ENCODE measurements at regions not wholly inside any gene's neighbourhood (a gene's known extent, or its start where the extent isn't known, plus 50 kb on each side); places are given as distances from the start of the nearest gene placed in this dataset.

DNA sequence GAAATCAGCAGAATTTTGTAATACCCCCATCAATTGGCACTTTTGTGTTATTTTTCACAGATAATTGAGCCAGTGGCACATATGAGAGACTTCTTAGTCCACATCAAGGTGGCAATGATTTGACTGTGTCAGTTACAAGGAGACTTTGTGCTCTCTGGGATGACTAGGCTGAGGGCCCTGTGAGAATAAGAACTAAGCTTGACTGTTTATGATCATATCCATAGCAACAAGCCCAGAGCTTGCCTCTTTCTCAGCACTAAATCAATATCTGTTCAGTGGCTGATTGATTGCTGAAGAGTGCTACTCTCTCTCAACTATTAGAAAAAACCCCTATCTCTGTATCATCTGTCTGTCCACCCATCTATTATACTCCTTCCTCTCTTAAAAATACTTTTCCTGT is 185.3 kb upstream of the PLPP4 start:
- no peaks in the 10 kb centered on the region for H3K9me3 ChIP-seq (ENCODE audit: control insufficient read depth, low read length)
- no peak overlapping the region for H3K4me2 ChIP-seq (ENCODE audit: low read length)
- H3K79me2 ChIP-seq = no peaks in the 10 kb centered on the region
- no peak overlapping the region for H3K4me3 ChIP-seq (ENCODE audit: low read depth, low read length)
- H3K36me3 ChIP-seq (ENCODE audit: control insufficient read depth, insufficient read depth, low read length) = no peaks in the 10 kb centered on the region
- no peaks in the 10 kb centered on the region for H3K4me1 ChIP-seq
- H3K27me3 ChIP-seq (ENCODE audit: control insufficient read depth, insufficient read depth, low read length) = no peaks in the 10 kb centered on the region
- no peak overlapping the region for H3K27ac ChIP-seq
- H2AFZ ChIP-seq = no peak overlapping the region
- H3K9ac ChIP-seq = no peak overlapping the region
- TF ChIP-seq, protein P1, sequence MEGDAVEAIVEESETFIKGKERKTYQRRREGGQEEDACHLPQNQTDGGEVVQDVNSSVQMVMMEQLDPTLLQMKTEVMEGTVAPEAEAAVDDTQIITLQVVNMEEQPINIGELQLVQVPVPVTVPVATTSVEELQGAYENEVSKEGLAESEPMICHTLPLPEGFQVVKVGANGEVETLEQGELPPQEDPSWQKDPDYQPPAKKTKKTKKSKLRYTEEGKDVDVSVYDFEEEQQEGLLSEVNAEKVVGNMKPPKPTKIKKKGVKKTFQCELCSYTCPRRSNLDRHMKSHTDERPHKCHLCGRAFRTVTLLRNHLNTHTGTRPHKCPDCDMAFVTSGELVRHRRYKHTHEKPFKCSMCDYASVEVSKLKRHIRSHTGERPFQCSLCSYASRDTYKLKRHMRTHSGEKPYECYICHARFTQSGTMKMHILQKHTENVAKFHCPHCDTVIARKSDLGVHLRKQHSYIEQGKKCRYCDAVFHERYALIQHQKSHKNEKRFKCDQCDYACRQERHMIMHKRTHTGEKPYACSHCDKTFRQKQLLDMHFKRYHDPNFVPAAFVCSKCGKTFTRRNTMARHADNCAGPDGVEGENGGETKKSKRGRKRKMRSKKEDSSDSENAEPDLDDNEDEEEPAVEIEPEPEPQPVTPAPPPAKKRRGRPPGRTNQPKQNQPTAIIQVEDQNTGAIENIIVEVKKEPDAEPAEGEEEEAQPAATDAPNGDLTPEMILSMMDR (IDR thresholded peaks at IDR 0.05) = no peak

DNA sequence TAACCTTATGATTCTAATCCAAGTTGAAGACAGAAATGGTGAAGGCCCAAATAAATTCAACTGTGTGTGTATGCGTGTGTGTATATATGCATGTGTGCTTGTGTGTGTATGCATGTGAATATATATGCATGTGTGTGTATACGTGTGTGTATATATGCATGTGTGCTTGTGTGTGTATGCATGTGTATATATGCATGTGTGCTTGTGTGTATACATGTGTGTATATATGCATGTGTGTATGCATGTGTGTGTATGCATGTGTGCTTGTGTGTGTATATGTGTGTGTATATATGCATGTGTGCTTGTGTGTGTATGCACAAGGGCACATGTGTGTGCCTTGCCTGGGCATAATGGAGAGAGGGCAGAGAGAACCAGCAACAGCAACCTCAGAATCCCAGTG is 184.7 kb upstream of the PLPP4 start:
- H3K27ac ChIP-seq = no peak overlapping the region
- H3K79me2 ChIP-seq = no peaks in the 10 kb centered on the region
- H3K4me1 ChIP-seq = no peaks in the 10 kb centered on the region
- H3K9me3 ChIP-seq (ENCODE audit: control insufficient read depth, low read length) = no peaks in the 10 kb centered on the region
- no peak overlapping the region for H3K4me2 ChIP-seq (ENCODE audit: low read length)
- TF ChIP-seq, protein P1 (IDR thresholded peaks at IDR 0.05) = no peak
- H3K36me3 ChIP-seq (ENCODE audit: control insufficient read depth, insufficient read depth, low read length) = no peaks in the 10 kb centered on the region
- H3K4me3 ChIP-seq (ENCODE audit: low read depth, low read length) = no peak overlapping the region
- H3K27me3 ChIP-seq (ENCODE audit: control insufficient read depth, insufficient read depth, low read length) = no peaks in the 10 kb centered on the region
- H3K9ac ChIP-seq = no peak overlapping the region
- no peak overlapping the region for H2AFZ ChIP-seq

DNA sequence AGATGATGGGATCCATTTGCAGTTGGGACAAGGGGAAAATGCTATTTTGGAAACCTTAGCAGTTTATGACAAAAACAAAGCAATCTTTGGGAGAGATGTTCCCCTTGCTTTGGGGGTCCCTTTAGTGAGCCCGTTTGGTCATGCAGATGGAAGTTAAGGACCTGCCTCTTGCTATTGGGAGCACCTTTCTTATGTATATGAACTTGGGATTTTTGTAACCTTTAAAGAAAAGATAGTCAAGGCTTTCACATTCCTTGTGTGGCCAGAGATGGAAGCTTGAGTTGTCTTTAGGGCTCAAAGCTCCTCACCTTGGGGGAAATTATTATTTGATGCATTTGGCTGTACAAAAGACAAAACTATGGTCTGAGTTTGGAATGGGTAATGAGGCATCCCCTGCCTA is 179.0 kb upstream of the PLPP4 start:
- no peaks in the 10 kb centered on the region for H3K9me3 ChIP-seq (ENCODE audit: control insufficient read depth, low read length)
- TF ChIP-seq, protein P1 (IDR thresholded peaks at IDR 0.05) = no peak
- no peak overlapping the region for H3K27ac ChIP-seq
- H3K4me1 ChIP-seq = no peaks in the 10 kb centered on the region
- no peak overlapping the region for H3K4me3 ChIP-seq (ENCODE audit: low read depth, low read length)
- no peaks in the 10 kb centered on the region for H3K27me3 ChIP-seq (ENCODE audit: control insufficient read depth, insufficient read depth, low read length)
- no peak overlapping the region for H2AFZ ChIP-seq
- H3K9ac ChIP-seq = no peak overlapping the region
- H3K4me2 ChIP-seq (ENCODE audit: low read length) = no peak overlapping the region
- no peaks in the 10 kb centered on the region for H3K36me3 ChIP-seq (ENCODE audit: control insufficient read depth, insufficient read depth, low read length)
- no peaks in the 10 kb centered on the region for H3K79me2 ChIP-seq

DNA sequence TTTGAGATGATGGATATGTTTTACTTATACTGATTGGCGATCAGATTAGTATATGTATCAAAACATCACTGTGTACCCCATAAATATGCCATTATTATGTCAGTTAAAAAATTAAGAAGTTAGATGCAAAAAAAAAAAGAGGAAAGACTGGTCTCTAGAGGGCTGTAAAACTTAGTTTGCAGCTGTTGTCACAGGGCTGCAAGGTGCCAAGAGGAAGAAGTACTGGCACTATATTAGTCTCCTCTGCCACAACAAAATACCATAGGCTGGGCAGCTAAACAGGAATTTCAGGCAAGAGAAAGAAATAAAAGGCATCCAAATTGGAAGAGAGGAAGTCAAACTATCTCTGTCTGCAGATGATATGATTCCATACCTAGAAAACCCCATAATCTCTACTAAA is 177.8 kb upstream of the PLPP4 start:
- Histone ChIP-seq H3K79me2 (no peaks in the 10 kb centered on the region), H3K4me2 (ENCODE audit: low read length) (no peak overlapping the region), H3K36me3 (ENCODE audit: control insufficient read depth, insufficient read depth, low read length) (no peaks in the 10 kb centered on the region), H3K4me3 (ENCODE audit: low read depth, low read length) (no peak overlapping the region), H3K4me1 (no peaks in the 10 kb centered on the region), H3K27ac (no peak overlapping the region), H3K9ac (no peak overlapping the region), H3K27me3 (ENCODE audit: control insufficient read depth, insufficient read depth, low read length) (no peaks in the 10 kb centered on the region), H2AFZ (no peak overlapping the region), H3K9me3 (ENCODE audit: control insufficient read depth, low read length) (no peaks in the 10 kb centered on the region)
- TF ChIP-seq, protein P1 (IDR thresholded peaks at IDR 0.05) = no peak

DNA sequence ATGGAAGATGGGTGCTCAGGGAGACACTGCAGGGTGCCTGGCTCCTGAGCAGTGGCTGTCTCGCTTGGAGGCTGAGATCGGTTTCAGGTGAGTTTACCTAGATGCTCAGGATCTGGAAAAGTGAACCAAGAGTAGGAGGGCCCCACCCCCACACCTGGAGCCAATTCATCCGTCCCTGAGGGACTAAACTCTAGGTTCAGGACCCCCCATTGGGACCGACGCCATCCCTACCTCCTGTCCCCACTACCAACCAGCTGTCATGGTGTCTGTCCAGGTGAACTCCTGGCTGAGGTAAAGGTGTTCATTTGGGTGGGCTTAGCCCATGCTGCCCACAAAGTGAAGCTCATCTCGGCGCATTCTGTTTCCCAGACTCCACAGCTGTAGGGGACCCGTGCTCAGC is 174.6 kb upstream of the PLPP4 start:
- TF ChIP-seq, protein P1 (IDR thresholded peaks at IDR 0.05) = no peak
- H3K9ac ChIP-seq = no peak overlapping the region
- H3K27ac ChIP-seq = no peak overlapping the region
- H3K9me3 ChIP-seq (ENCODE audit: control insufficient read depth, low read length) = no peaks in the 10 kb centered on the region
- H3K79me2 ChIP-seq = no peaks in the 10 kb centered on the region
- H3K36me3 ChIP-seq (ENCODE audit: control insufficient read depth, insufficient read depth, low read length) = no peaks in the 10 kb centered on the region
- H2AFZ ChIP-seq = no peak overlapping the region
- H3K4me3 ChIP-seq (ENCODE audit: low read depth, low read length) = no peak overlapping the region
- H3K27me3 ChIP-seq (ENCODE audit: control insufficient read depth, insufficient read depth, low read length) = no peaks in the 10 kb centered on the region
- no peak overlapping the region for H3K4me2 ChIP-seq (ENCODE audit: low read length)
- H3K4me1 ChIP-seq = no peaks in the 10 kb centered on the region

Data from parathyroid adenoma (tissue), 2 donors.